ENCODE measurements at regions not wholly inside any gene's neighbourhood (a gene's known extent, or its start where the extent isn't known, plus 50 kb on each side); places are given as distances from the start of the nearest gene placed in this dataset.

GRCh38 chr13:33973194-33973593, 155.2 kb downstream of the RFC3 start:
- TF ChIP-seq CTCF (IDR thresholded peaks at IDR 0.05) (no peak), EZH2 (IDR thresholded peaks at IDR 0.05; ENCODE audit: borderline replicate concordance, insufficient read depth, low read depth, low read length, poor library complexity, severe bottlenecking) (no peak)
